ENCODE measurements at regions not wholly inside any gene's neighbourhood (a gene's known extent, or its start where the extent isn't known, plus 50 kb on each side); places are given as distances from the start of the nearest gene placed in this dataset.

DNA sequence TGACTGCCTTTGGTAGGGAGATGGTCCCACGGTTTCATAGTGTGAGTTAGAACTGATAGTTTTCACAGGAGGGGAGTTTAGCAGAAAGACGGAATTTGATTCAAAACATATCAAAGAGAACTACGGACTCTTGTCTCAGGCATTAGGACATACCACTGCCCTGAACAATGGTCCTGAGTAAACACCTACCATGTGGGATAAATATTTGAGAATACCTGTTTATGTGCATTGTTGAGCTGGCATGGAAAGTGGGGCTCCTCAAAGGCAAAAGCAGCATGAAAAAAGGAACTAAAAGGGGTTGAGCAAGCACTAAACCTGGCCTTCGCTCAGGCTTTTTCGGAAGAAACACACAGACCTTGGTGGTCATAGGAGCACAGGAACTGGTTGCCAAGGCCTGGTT lies 144.4 kb downstream of the ZNF621 start:
- Histone ChIP-seq H2AFZ (ENCODE audit: low read depth, low read length) (no peak overlapping the region), H3K4me1 (ENCODE audit: insufficient read depth, low read length) (no peaks in the 10 kb centered on the region), H3K4me3 (ENCODE audit: insufficient read depth, low read depth, low read length) (no peak overlapping the region), H3K27ac (ENCODE audit: low read depth, low read length) (no peak overlapping the region), H3K9me3 (ENCODE audit: insufficient read depth, low read depth, low read length) (no peaks in the 10 kb centered on the region), H4K20me1 (ENCODE audit: insufficient read depth, low read length) (no peaks in the 10 kb centered on the region), H3K36me3 (ENCODE audit: insufficient read depth, low read length) (no peaks in the 10 kb centered on the region), H3K4me2 (ENCODE audit: low read length) (no peak overlapping the region), H3K27me3 (ENCODE audit: insufficient read depth, low read length) (peaks cover 1% of the 10 kb centered on the region), H3K9ac (ENCODE audit: low read length) (no peak overlapping the region), H3K79me2 (ENCODE audit: insufficient read depth, low read length) (no peaks in the 10 kb centered on the region)
- H3K27ac Mint-ChIP-seq (ENCODE audit: unreplicated experiment) = no peak overlapping the region
- H3K4me1 Mint-ChIP-seq (ENCODE audit: low read depth, unreplicated experiment) = no peaks in the 10 kb centered on the region
- H3K36me3 Mint-ChIP-seq (ENCODE audit: low read depth, unreplicated experiment) = no peaks in the 10 kb centered on the region
- no peak for TF ChIP-seq EZH2 (IDR thresholded peaks at IDR 0.05; ENCODE audit: insufficient read depth, low read length)
- peaks cover 4% of the 10 kb centered on the region for H3K9me3 Mint-ChIP-seq (ENCODE audit: unreplicated experiment)
- H3K27me3 Mint-ChIP-seq (ENCODE audit: low read depth, unreplicated experiment) = peaks cover 2% of the 10 kb centered on the region
- DNase-seq (ENCODE audit: low read depth) = no peak
- no peak overlapping the region for H3K4me3 Mint-ChIP-seq (ENCODE audit: unreplicated experiment)
- FAIRE-seq = no peak

DNA sequence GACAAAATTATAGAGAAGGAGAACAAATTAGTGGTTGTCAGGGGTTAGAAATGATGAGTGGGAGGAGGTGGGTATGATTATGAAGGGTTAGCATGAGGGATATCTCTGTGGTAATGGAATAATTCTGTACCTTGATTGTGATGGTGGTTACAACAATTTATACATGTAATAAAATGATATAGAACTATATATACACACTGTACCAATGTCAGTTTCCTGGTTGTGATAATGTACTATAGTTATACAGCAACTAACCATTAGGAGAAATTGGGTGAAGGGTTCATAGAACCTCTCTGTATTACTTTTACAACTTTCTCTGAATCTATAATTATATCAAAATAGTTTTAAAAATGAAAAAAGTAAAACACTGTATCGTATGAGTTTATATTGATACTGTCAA lies 148.1 kb downstream of the ZNF621 start:
- Mint-ChIP-seq H3K27me3 (ENCODE audit: low read depth, unreplicated experiment) (peaks cover 2% of the 10 kb centered on the region), H3K4me3 (ENCODE audit: unreplicated experiment) (no peak overlapping the region), H3K27ac (ENCODE audit: unreplicated experiment) (no peak overlapping the region), H3K4me1 (ENCODE audit: low read depth, unreplicated experiment) (no peaks in the 10 kb centered on the region), H3K9me3 (ENCODE audit: unreplicated experiment) (peaks cover 2% of the 10 kb centered on the region), H3K36me3 (ENCODE audit: low read depth, unreplicated experiment) (no peaks in the 10 kb centered on the region)
- FAIRE-seq = no peak
- H3K36me3 ChIP-seq (ENCODE audit: insufficient read depth, low read length) = no peaks in the 10 kb centered on the region
- no peaks in the 10 kb centered on the region for H4K20me1 ChIP-seq (ENCODE audit: insufficient read depth, low read length)
- H3K4me2 ChIP-seq (ENCODE audit: low read length) = no peak overlapping the region
- no peak for TF ChIP-seq EZH2 (IDR thresholded peaks at IDR 0.05; ENCODE audit: insufficient read depth, low read length)
- TF ChIP-seq, protein P1, sequence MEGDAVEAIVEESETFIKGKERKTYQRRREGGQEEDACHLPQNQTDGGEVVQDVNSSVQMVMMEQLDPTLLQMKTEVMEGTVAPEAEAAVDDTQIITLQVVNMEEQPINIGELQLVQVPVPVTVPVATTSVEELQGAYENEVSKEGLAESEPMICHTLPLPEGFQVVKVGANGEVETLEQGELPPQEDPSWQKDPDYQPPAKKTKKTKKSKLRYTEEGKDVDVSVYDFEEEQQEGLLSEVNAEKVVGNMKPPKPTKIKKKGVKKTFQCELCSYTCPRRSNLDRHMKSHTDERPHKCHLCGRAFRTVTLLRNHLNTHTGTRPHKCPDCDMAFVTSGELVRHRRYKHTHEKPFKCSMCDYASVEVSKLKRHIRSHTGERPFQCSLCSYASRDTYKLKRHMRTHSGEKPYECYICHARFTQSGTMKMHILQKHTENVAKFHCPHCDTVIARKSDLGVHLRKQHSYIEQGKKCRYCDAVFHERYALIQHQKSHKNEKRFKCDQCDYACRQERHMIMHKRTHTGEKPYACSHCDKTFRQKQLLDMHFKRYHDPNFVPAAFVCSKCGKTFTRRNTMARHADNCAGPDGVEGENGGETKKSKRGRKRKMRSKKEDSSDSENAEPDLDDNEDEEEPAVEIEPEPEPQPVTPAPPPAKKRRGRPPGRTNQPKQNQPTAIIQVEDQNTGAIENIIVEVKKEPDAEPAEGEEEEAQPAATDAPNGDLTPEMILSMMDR (IDR thresholded peaks at IDR 0.05; ENCODE audit: insufficient read depth, low read depth, low read length) = no peak
- DNase-seq (ENCODE audit: low read depth) = no peak
- H3K27ac ChIP-seq (ENCODE audit: low read depth, low read length) = no peak overlapping the region
- H3K9me3 ChIP-seq (ENCODE audit: insufficient read depth, low read depth, low read length) = no peaks in the 10 kb centered on the region
- peaks cover 2% of the 10 kb centered on the region for H3K27me3 ChIP-seq (ENCODE audit: insufficient read depth, low read length)
- H2AFZ ChIP-seq (ENCODE audit: low read depth, low read length) = no peak overlapping the region
- no peaks in the 10 kb centered on the region for H3K4me1 ChIP-seq (ENCODE audit: insufficient read depth, low read length)
- no peak overlapping the region for H3K9ac ChIP-seq (ENCODE audit: low read length)
- no peak overlapping the region for H3K4me3 ChIP-seq (ENCODE audit: insufficient read depth, low read depth, low read length)
- H3K79me2 ChIP-seq (ENCODE audit: insufficient read depth, low read length) = no peaks in the 10 kb centered on the region

DNA sequence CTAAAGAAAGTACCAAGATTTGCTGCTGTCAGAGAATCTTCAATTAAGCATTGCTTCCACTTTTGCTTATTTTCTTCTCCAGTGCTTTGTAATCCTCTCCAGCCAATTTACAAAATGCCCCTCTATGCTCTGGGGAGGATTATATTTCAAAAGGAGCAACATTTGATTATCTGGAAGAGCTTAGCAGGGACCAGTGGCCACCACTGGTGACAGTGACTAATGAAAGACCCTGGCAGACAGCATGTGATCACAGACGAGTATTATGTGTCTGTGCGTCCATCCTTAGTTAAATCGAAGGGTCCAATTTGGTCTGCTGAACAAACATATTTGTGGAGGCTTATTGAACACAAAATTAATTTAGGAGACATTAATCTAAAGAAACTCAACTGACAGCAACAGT lies 152.6 kb downstream of the ZNF621 start:
- Histone ChIP-seq H3K9me3 (ENCODE audit: insufficient read depth, low read depth, low read length) (no peaks in the 10 kb centered on the region), H3K36me3 (ENCODE audit: insufficient read depth, low read length) (no peaks in the 10 kb centered on the region), H4K20me1 (ENCODE audit: insufficient read depth, low read length) (no peaks in the 10 kb centered on the region), H3K27me3 (ENCODE audit: insufficient read depth, low read length) (peaks cover 3% of the 10 kb centered on the region), H3K4me1 (ENCODE audit: insufficient read depth, low read length) (no peaks in the 10 kb centered on the region), H3K79me2 (ENCODE audit: insufficient read depth, low read length) (no peaks in the 10 kb centered on the region), H3K27ac (ENCODE audit: low read depth, low read length) (no peak overlapping the region), H3K9ac (ENCODE audit: low read length) (no peak overlapping the region), H3K4me2 (ENCODE audit: low read length) (no peak overlapping the region), H2AFZ (ENCODE audit: low read depth, low read length) (no peak overlapping the region), H3K4me3 (ENCODE audit: insufficient read depth, low read depth, low read length) (no peak overlapping the region)
- H3K27me3 Mint-ChIP-seq (ENCODE audit: low read depth, unreplicated experiment) = no peaks in the 10 kb centered on the region
- no peak for FAIRE-seq
- TF ChIP-seq, protein P1 (IDR thresholded peaks at IDR 0.05; ENCODE audit: insufficient read depth, low read depth, low read length) = no peak
- no peak for TF ChIP-seq EZH2 (IDR thresholded peaks at IDR 0.05; ENCODE audit: insufficient read depth, low read length)
- no peaks in the 10 kb centered on the region for H3K36me3 Mint-ChIP-seq (ENCODE audit: low read depth, unreplicated experiment)
- no peak for DNase-seq (ENCODE audit: low read depth)
- H3K4me1 Mint-ChIP-seq (ENCODE audit: low read depth, unreplicated experiment) = peaks cover 16% of the 10 kb centered on the region
- no peak overlapping the region for H3K27ac Mint-ChIP-seq (ENCODE audit: unreplicated experiment)
- no peak overlapping the region for H3K4me3 Mint-ChIP-seq (ENCODE audit: unreplicated experiment)
- H3K9me3 Mint-ChIP-seq (ENCODE audit: unreplicated experiment) = peaks cover 2% of the 10 kb centered on the region
